H4 (cell line): ENCODE measurements at regions not wholly inside any gene's neighbourhood (a gene's known extent, or its start where the extent isn't known, plus 50 kb on each side); places are given as distances from the start of the nearest gene placed in this dataset.

ENCODE experiments used
- DNase-seq: peaks from one replicate; pipeline ENCODE4 v3.0.0-alpha.2; 2015; ENCODE audit warnings: low spot score

GRCh38 chr13:30845297-30846214, 60.5 kb upstream of the MEDAG start:
- no peak for DNase-seq

GRCh38 chr13:30846311-30846710, 59.8 kb upstream of the MEDAG start:
- DNase-seq: no peak

- DNase-seq: no peak
Observed at GRCh38 chr13:30846866-30847265, 59.2 kb upstream of the MEDAG start.

- peak; percentile 78 for DNase-seq
Observed at GRCh38 chr13:30847650-30848307, 58.3 kb upstream of the MEDAG start.

- DNase-seq: no peak
Observed at GRCh38 chr13:30848332-30849027, 57.6 kb upstream of the MEDAG start.

- no peak for DNase-seq
Observed at GRCh38 chr13:30849611-30850010, 56.5 kb upstream of the MEDAG start.

GRCh38 chr13:30850204-30850866, 55.7 kb upstream of the MEDAG start:
- no peak for DNase-seq

GRCh38 chr13:30850867-30851211, 55.2 kb upstream of the MEDAG start:
- no peak for DNase-seq

- DNase-seq: no peak
Observed at GRCh38 chr13:30851697-30852096, 54.4 kb upstream of the MEDAG start.

GRCh38 chr13:30855569-30855968, 50.5 kb upstream of the MEDAG start:
- DNase-seq: no peak

- DNase-seq: no peak
Observed at GRCh38 chr13:30856005-30856790, 49.9 kb upstream of the MEDAG start.
